ENCODE measurements at regions not wholly inside any gene's neighbourhood (a gene's known extent, or its start where the extent isn't known, plus 50 kb on each side); places are given as distances from the start of the nearest gene placed in this dataset.

DNA sequence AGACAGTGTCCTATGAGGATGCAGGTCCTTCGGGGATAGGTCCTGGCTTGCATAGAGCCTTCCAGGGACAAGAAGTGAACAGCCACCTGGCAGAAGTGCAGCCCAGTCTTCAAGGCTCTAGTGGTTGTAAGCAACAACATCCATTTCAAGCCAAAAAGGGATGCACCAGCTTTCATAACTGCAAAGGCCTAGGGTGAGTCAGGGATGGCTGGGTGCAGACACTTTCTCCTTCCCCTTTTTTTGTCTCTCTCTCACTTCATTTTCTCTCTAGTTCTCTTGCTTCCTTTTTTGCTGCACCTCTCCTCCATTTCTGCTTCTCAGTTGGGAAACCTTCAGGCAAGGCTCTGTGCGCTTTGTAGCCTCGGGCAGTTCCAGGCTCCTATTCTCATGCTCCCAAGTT, 196.2 kb upstream of the ZNF536 start:
- H3K27ac ChIP-seq, result no peak overlapping the region
- TF ChIP-seq CTCF (IDR thresholded peaks at IDR 0.05; ENCODE audit: poor library complexity) (no peak), EZH2phosphoT487 (IDR thresholded peaks at IDR 0.05; ENCODE audit: low read depth, severe bottlenecking, unreplicated experiment) (no peak), EZH2 (IDR thresholded peaks at IDR 0.05; ENCODE audit: borderline replicate concordance) (no peak)
- no peaks in the 10 kb centered on the region for H3K4me1 ChIP-seq (ENCODE audit: insufficient read depth)
- no peaks in the 10 kb centered on the region for H3K27me3 ChIP-seq
- H3K9me2 ChIP-seq (replicated peaks; ENCODE audit: insufficient read depth), result no peaks in the 10 kb centered on the region
- H3K79me2 ChIP-seq, result no peaks in the 10 kb centered on the region
- WGBS (ENCODE audit: low lambda C conversion rate, missing lambda C conversion rate), result 93% methylated on average over 3 of the region's 3 CpGs
- H2AFZ ChIP-seq, result no peak overlapping the region
- H4K20me1 ChIP-seq (ENCODE audit: insufficient read depth, poor library complexity, severe bottlenecking), result no peaks in the 10 kb centered on the region
- no peak for DNase-seq (ENCODE audit: low spot score)
- no peaks in the 10 kb centered on the region for H3K36me3 ChIP-seq (replicated peaks; ENCODE audit: insufficient read depth, low read depth)
- H3K9me3 ChIP-seq (ENCODE audit: low read depth), result no peaks in the 10 kb centered on the region
- H3K4me3 ChIP-seq, result no peak overlapping the region
- H3K4me2 ChIP-seq, result no peak overlapping the region

- Histone ChIP-seq H3K27me3 (no peaks in the 10 kb centered on the region), H3K4me3 (no peak overlapping the region), H3K9me2 (replicated peaks; ENCODE audit: insufficient read depth) (no peaks in the 10 kb centered on the region), H3K4me2 (no peak overlapping the region), H4K20me1 (ENCODE audit: insufficient read depth, poor library complexity, severe bottlenecking) (no peaks in the 10 kb centered on the region), H3K36me3 (replicated peaks; ENCODE audit: insufficient read depth, low read depth) (no peaks in the 10 kb centered on the region), H2AFZ (no peak overlapping the region), H3K79me2 (no peaks in the 10 kb centered on the region), H3K9me3 (ENCODE audit: low read depth) (peaks cover 6% of the 10 kb centered on the region), H3K27ac (no peak overlapping the region), H3K4me1 (ENCODE audit: insufficient read depth) (no peaks in the 10 kb centered on the region)
- 64% methylated on average over 4 of the region's 4 CpGs for WGBS (ENCODE audit: low lambda C conversion rate, missing lambda C conversion rate)
- TF ChIP-seq CTCF (IDR thresholded peaks at IDR 0.05; ENCODE audit: poor library complexity) (no peak), EZH2phosphoT487 (IDR thresholded peaks at IDR 0.05; ENCODE audit: low read depth, severe bottlenecking, unreplicated experiment) (no peak), EZH2 (IDR thresholded peaks at IDR 0.05; ENCODE audit: borderline replicate concordance) (no peak)
- DNase-seq (ENCODE audit: low spot score), result no peak
Observed at GRCh38 chr19:30178721-30179402, 193.3 kb upstream of the ZNF536 start.

- DNase-seq (ENCODE audit: low spot score), result no peak
- Histone ChIP-seq H3K9me2 (replicated peaks; ENCODE audit: insufficient read depth) (no peaks in the 10 kb centered on the region), H3K36me3 (replicated peaks; ENCODE audit: insufficient read depth, low read depth) (no peaks in the 10 kb centered on the region), H3K4me3 (no peak overlapping the region), H3K79me2 (no peaks in the 10 kb centered on the region), H3K9me3 (ENCODE audit: low read depth) (peaks cover 6% of the 10 kb centered on the region), H3K27ac (no peak overlapping the region), H3K4me1 (ENCODE audit: insufficient read depth) (no peaks in the 10 kb centered on the region), H3K4me2 (no peak overlapping the region), H4K20me1 (ENCODE audit: insufficient read depth, poor library complexity, severe bottlenecking) (no peaks in the 10 kb centered on the region), H2AFZ (no peak overlapping the region), H3K27me3 (no peaks in the 10 kb centered on the region)
- 83% methylated on average over 1 of the region's 1 CpG for WGBS (ENCODE audit: low lambda C conversion rate, missing lambda C conversion rate)
- TF ChIP-seq EZH2phosphoT487 (IDR thresholded peaks at IDR 0.05; ENCODE audit: low read depth, severe bottlenecking, unreplicated experiment), result no peak
- TF ChIP-seq EZH2 (IDR thresholded peaks at IDR 0.05; ENCODE audit: borderline replicate concordance), result no peak
- TF ChIP-seq CTCF (IDR thresholded peaks at IDR 0.05; ENCODE audit: poor library complexity), result no peak
Observed at GRCh38 chr19:30180691-30181090, 191.5 kb upstream of the ZNF536 start.
